NCI-H2196 treated with DMSO at 0.1 percent for 48 hours (cell line): ENCODE measurements at regions not wholly inside any gene's neighbourhood (a gene's known extent, or its start where the extent isn't known, plus 50 kb on each side); places are given as distances from the start of the nearest gene placed in this dataset.
"Not testable (repeated sequence)": the region's sequence is repeated elsewhere in the genome, so short reads cannot be mapped to it uniquely, and the experiment has no call there.

Source experiments
- DNase-seq: peaks from one replicate; lab custom pipeline; 2025; ENCODE audit not compliant: unreplicated experiment; lab: John Stamatoyannopoulos, UW

- DNase-seq = no peak
Measured at GRCh38 chr11:127790592-127790991, 790.0 kb upstream of the KIRREL3 start.

DNA sequence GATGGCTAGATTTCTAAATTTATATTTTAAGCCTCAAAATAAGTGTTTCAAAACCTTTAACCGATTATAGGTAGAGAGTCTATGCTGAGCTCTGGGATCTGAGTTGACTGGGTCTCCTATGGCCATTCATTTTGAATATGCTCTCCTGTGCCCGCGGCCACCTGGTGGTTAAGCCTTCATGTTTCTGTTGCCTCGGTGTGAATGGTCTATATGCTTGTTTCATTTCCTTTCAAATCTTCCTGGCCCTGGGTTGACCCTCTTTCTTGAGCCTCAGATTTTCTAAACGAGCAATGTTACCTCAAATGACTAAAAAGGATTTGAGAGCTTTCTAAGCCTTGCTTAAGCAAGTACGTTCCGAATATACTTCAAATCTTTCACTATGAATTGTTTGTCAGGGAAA, 789.4 kb upstream of the KIRREL3 start:
- no peak for DNase-seq

DNA sequence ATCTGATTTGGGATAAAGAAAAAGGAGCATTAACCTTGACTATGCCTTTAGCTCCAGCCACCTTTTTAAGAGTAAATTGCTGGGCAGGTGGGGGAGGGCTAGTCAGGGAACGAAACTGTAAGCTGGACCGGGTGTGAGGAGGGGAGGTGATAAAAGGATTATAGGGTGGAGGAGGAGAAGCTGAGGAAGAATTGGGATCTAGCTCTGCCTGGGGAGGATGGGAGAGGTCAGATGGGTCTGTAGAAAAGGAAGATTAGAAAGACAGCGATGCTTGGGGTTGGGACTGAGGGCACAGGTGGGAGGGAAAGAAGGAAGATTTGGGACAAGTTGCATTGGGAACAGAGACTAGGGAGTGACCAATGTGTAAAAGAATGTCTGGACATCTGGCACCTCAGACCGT, 772.4 kb upstream of the KIRREL3 start:
- not testable (repeated sequence) for DNase-seq

DNA sequence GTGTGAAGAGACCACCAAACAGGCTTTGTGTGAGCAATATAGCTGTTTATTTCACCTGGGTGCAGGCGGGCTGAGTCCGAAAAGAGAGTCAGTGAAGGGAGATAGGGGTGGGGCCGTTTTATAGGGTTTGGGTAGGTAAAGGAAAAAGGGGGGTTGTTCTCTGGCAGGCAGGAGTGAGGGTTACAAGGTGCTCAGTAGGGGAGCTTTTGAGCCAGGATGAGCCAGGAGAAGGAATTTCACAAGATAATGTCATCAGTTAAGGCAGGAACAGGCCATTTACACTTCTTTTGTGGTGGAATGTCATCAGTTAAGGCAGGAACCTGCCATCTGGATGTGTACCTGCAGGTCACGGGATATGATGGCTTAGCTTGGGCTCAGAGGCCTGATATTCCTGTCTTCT, 768.4 kb upstream of the KIRREL3 start:
- not testable (repeated sequence) for DNase-seq

GRCh38 chr11:127766734-127767133, 766.2 kb upstream of the KIRREL3 start:
- no peak for DNase-seq

- no peak for DNase-seq
Measured at GRCh38 chr11:127738771-127739286, 738.3 kb upstream of the KIRREL3 start.

DNA sequence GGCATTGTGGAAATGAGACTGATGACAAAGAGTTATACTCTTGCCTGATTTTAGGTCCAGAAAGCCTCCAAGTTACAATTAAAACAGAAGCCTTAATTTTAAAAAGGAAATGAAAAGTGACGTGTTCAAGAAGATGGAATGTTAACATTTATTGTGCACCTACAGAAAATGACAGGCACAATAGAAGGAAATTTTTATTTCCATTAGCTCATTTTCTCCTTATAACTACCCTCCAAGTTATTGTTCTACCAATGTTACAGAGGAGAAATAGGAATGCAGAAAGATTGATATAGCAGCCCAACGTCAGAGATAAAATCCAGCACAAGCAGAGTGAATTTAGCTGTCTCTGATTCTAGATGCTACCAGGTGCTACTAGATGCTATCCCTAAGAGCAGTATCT, 736.9 kb upstream of the KIRREL3 start:
- no peak for DNase-seq

GRCh38 chr11:127733552-127733951, 733.0 kb upstream of the KIRREL3 start:
- DNase-seq = no peak

DNA sequence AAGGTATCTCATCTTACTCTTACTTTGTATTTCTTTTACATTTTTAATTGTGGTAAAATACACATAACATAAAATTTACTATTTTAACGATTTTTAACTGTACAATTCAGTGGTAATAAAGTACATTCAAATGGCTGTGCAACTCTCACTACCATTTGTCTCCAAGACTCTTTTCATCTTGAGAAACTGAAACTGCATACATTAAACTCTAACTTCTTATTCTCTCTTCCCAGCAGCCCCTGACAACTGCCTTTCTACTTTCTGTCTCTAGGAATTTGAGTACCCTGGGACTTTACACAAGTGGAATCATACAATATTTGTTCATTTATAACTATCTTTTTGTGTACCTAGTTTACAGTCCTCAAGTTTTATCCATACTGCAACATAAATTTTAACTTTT, 725.8 kb upstream of the KIRREL3 start:
- no peak for DNase-seq

DNA sequence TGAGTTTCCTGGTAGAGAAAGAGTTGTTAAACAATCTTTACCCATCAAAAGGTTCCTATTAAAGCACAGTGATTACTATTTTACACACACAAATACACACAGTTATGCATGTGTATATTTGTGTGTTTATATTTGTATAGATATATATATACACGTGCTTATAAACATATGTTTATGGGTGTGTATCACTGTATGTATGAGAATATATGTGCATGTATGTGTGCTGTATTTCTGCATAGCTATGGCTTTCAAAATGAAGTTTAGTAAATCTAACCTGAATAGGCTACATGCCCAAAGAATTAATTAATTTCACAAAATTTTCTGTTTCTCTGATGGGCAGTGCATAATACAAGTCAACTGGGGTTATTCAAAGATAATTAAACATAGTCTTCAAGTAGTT, 723.1 kb upstream of the KIRREL3 start:
- no peak for DNase-seq

GRCh38 chr11:127713226-127713625, 712.7 kb upstream of the KIRREL3 start:
- no peak for DNase-seq

DNA sequence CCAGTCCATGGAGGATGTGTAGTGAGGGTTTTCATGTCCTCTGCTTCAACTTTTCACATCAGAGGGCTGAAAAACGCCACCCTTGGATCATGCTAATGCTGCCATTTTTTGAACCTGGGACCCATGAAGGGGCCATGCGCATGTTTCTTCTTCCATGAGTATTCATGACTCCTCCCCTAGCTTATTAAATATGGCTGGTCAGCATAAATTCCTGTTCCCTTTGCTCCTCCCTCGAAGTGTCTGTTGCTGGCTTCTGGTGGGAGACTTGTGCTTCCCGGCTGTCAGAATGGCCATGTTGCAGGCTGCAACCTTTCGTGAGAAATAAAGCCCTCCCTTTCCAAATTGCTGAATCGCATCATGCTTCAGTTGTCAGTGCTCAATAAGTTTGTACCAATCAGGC, 711.2 kb upstream of the KIRREL3 start:
- no peak for DNase-seq

GRCh38 chr11:127710831-127711230, 710.3 kb upstream of the KIRREL3 start:
- no peak for DNase-seq

DNA sequence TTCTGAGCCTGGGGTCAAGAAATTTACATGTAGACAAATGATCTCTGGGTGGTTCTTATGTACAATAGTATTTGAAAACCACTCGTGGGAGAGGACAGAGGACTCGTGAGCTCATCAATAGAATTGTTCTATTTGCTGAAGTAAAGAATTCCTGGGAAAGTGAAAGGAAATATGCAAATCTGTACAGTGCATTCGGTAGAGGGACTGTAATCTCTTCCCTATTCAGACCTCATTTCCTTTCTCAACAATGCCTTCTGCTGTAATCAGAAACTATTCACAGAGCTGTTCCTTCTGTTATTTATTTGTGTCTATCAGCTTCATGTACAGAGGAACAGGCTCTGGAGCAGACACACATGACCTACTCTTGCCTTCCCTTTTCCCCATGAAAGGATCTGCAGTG, 709.4 kb upstream of the KIRREL3 start:
- no peak for DNase-seq

- DNase-seq = no peak
Measured at GRCh38 chr11:127693686-127694085, 693.1 kb upstream of the KIRREL3 start.

GRCh38 chr11:127683321-127683720, 682.8 kb upstream of the KIRREL3 start:
- no peak for DNase-seq

DNA sequence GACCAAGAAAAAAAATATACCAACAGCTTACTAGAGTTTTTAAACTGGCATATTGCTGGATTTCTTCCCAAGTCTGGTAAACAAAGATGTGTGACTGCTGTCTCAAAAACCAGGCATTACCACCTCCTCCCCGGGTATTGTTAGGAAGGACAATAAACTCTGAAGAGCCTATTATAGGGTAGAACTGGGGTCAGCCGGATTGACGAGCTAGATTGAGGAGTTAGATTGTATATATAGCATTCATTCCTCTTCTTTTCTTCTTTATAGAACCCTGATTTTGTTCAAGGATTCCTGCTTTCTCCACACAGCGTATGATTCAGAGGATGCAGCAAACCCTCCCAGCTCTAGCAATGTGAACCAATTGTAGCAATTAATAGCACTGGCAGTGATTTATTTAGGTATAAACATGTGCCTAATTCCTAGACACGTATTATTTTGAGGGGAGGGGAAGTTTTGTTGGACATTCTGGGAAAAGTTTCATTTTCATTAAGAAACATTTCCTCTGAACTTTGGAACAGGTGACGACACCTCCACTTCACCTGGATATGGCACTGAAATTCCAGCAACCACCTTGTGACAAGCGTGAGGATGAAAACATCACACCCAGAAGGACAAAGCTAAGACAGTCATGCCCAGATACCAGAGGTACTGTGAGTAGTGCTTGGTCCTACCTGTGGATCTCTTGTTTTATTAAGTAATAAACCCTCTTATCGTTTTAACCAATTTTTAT, 679.4 kb upstream of the KIRREL3 start:
- DNase-seq = no peak

DNA sequence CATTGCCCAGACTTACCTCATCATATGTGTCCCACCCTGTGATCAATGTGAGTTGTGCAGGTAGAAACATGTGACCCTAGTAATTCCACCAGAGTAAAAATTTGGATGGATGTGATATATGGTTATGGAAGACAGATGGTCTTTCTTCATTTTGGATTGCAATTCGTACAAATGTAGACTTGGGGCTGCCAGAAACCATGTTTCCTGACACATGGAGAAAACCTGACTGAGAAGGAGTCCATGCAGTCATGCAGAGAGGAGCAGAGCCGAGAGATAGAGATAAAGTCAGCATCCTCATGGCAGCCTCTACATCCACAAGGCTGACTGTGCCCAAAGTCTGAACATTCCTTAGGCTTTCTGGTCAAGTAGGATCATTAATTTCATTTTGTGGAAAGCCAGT, 678.1 kb upstream of the KIRREL3 start:
- DNase-seq = no peak

GRCh38 chr11:127677660-127678425, 677.3 kb upstream of the KIRREL3 start:
- no peak for DNase-seq

DNA sequence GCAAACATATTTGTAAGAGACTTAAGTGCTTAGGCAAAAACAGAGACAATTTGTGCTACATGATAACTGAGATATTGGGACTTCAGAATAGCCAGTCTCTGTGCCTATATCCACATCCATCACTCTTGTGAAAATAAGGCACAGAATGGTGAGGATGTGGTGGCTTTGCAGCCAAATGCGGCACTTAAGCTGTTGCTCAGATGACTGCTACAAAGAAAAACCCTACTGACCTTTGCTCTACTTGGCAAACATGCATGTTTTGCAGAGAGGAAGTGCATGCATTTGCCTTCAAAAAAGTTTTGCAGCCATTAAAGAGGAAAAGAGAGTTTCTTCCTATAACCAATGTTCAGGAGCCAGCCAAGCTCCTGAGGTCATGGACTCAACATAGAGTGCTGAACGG, 675.0 kb upstream of the KIRREL3 start:
- DNase-seq = no peak

DNA sequence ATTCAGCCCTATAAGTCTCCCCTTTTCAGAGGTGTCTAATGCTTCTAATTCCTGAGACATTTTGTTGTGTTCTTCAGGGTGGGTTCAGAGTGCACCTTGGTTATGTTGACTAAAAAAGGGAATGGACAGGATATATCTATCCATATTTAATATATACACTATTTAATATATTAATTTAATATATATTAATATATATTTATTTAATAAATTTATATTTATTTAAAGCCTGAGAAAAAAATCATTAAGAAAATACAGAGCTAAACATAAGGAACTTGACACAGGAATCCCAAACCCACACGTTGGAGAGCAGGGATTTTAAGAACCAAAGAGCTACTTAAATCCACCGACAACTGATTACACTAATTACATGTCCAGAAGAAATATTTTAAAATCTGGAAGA, 674.2 kb upstream of the KIRREL3 start:
- no peak for DNase-seq

DNA sequence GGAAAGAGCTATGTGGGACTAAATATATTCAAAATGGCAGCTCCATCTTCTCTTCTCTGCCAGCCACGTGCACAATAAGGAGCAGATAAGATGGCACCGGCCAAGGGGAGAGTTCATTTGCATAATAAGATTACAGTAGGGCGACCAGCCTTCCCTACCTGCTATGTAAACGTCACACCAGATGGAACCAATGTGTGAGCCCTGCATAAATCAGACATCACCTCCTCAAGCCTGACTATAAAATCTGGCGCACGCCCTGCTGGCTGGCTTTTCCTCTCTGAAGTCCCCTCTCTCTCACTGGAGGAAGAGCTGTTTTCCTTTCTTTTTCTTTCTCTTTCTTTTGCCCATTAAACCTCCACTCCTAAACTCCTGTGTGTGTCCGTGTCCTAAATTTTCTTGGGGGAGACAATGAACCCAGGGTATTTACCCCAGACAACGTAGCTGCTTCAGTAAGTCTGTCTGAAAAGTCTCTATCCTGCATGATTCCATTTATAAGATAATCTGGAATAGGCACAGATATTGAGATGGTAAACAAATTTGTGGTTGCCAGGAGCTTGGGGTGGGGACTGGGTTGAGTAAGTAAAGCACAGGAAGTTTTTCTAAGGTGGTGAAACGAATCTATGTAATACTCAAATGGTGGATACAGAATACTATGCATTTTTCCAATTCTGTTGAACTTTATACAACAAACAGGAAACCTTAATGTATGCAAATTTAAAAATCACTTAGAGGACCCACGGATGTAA, 670.0 kb upstream of the KIRREL3 start:
- no peak for DNase-seq
